Left colon (tissue), 2 donors: ENCODE measurements at regions not wholly inside any gene's neighbourhood (a gene's known extent, or its start where the extent isn't known, plus 50 kb on each side); places are given as distances from the start of the nearest gene placed in this dataset.
A peak's percentile ranks its signal among the peaks of the same experiment; 100 is the strongest.
"Not testable (repeated sequence)": the region's sequence is repeated elsewhere in the genome, so short reads cannot be mapped to it uniquely, and the experiment has no call there.

Source experiments
- ATAC-seq: fragments of 200-7000 bp; cut with Tn5 transposase; one replicate; pipeline ENCODE4 v1.9.1; 2020; ENCODE audit warnings: mild to moderate bottlenecking, moderate library complexity
- DNase-seq, 2 donors: peaks; one replicate each; pipeline ENCODE4 v3.0.0-alpha.2; 2020
- intact Hi-C, 2 donors: fragments of 100-400 bp; cut with DNase I in 1 of 2; cut with micrococcal nuclease in 1 of 2; formaldehyde crosslinking; loops; one replicate each; pipeline versions ENCODE4 v1.11.2 to v1.14.0; 2022; cut with DNase I, micrococcal nuclease
- donor health status: DM: no; HTN: no; CAD: no.
- donor health status: DM: yes; HTN: yes; CAD: no.

DNA sequence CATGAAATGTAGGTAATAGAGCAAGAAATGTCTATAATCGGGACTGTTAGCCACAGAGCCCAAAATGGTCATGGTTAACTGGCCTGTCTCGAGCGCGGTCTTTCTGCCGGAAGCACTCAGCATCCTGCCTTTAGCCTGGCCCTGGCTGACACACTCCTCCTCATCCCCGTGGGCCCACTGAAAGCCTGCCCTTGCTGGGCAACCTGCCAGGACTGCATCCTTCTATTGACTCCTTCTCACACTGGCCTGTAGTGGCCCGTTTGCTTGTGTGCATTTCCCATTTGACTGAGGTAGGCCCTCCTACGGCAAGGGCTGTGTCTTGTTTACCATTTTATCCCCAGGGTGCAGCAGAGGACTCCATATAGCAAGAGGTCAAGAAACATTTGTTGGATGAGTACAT, 215.7 kb downstream of the ATPSCKMT start:
- no peak for DNase-seq
- ATAC-seq: no peak

DNA sequence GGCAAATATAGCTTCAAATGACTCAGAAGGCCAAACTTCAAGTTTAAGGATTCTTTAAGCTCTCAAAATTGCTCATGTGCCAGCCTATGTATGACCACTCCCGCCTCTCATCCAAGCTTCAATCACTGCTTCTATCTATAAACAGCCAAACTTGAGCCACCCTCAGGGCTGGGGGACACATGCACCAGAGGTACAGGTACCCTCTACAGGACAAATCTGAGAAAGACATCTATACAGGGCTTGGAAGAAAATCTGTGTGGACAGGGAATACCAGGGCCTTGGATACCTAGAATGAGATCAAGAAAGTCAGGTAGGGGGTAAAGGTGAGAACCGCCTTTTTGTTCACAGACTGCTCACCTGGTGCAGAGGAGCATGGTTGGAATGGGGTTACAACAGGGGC, 217.9 kb downstream of the ATPSCKMT start:
- DNase-seq (no peak), ATAC-seq (no peak)
- intact Hi-C loops: no loop called here

More for the DNA sequence above, 215.7 kb downstream of the ATPSCKMT start:
- intact Hi-C loops: no loop called here

GRCh38 chr5:10030219-10030831, 219.4 kb downstream of the ATPSCKMT start:
- ATAC-seq: peak; percentile 55
- intact Hi-C loops: no loop called here
- no peak for DNase-seq

GRCh38 chr5:10023494-10023893, 226.2 kb downstream of the ATPSCKMT start:
- intact Hi-C loops: no loop called here
- no peak for DNase-seq
- ATAC-seq: no peak

DNA sequence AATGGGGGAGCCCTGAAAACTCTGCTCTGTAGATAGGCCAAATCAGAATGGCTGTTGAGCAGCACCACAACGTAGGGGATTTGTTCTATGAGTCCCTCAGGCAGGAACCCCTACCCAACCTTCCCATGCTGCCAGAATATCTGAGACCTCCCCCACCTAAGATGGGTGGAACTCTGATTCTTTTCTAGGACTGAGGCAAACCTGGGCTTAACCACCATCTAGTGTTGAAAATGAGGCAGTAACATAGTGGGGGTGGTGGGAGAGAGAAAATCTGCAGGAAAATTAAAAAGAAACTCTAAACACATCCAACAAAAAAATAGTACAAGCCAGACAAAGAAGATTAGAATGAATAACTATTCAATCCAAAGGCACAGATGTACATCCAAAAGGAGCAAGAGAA, 228.4 kb downstream of the ATPSCKMT start:
- intact Hi-C loops: no loop called here
- no peak for DNase-seq
- ATAC-seq: no peak

GRCh38 chr5:10019236-10019635, 230.5 kb downstream of the ATPSCKMT start:
- intact Hi-C loops: no loop called here
- ATAC-seq (no peak), DNase-seq (no peak)

GRCh38 chr5:10018201-10019069, 231.3 kb downstream of the ATPSCKMT start:
- ATAC-seq (no peak), DNase-seq (no peak)
- intact Hi-C loops: no loop called here

GRCh38 chr5:10017786-10018185, 231.9 kb downstream of the ATPSCKMT start:
- DNase-seq (no peak), ATAC-seq (no peak)
- intact Hi-C loops: no loop called here

GRCh38 chr5:10016559-10016958, 233.1 kb downstream of the ATPSCKMT start:
- intact Hi-C loops, DNase-seq: not testable (repeated sequence)

DNA sequence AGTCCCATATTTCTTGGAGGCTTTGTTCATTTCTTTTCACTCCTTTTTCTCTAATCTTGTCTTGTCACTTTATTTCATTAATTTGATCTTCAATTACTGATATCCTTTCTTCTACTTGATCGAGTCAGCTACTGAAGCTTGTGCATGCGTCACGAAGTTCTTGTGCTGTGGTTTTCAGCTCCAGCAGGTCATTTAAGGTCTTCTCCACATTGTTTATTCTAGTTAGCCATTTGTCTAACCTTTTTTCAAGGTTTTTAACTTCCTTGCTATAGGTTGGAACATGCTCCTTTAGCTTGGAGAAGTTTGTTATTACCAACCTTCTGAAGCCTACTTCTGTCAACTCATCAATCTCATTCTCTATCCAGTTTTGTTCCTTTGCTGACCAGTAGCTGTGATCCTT, 234.0 kb downstream of the ATPSCKMT start:
- DNase-seq, ATAC-seq, intact Hi-C loops: not testable (repeated sequence)

More at GRCh38 chr5:10016559-10016958, 233.1 kb downstream of the ATPSCKMT start:
- not testable (repeated sequence) for ATAC-seq

GRCh38 chr5:10009802-10010201, 239.9 kb downstream of the ATPSCKMT start:
- ATAC-seq (no peak), DNase-seq (no peak)

DNA sequence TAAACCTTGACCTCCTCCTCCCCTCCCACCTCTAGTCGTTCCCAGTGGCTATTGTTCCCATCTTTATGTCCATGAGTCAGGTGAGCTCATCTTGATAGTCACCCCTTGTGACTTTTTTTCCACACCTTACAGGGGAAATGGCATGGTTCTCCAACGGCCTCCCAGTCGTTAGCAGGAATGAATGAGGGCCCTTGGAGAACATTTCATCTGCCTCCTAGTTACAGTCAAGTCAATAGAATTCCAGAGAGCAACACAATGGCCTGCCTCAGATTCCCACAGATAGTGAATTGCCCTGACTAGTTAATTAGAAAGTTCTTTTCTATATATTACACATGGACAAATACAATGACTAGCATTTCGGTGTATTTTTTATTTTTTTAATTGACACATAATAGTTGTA, 262.6 kb downstream of the ATPSCKMT start:
- intact Hi-C loops: no loop called here

More at GRCh38 chr5:10009802-10010201, 239.9 kb downstream of the ATPSCKMT start:
- intact Hi-C loops: no loop called here

GRCh38 chr5:9977070-9977469, 272.6 kb downstream of the ATPSCKMT start:
- DNase-seq (no peak), ATAC-seq (no peak)
- intact Hi-C loops: no loop called here

More for the DNA sequence above, 262.6 kb downstream of the ATPSCKMT start:
- no peak for DNase-seq
- no peak for ATAC-seq

DNA sequence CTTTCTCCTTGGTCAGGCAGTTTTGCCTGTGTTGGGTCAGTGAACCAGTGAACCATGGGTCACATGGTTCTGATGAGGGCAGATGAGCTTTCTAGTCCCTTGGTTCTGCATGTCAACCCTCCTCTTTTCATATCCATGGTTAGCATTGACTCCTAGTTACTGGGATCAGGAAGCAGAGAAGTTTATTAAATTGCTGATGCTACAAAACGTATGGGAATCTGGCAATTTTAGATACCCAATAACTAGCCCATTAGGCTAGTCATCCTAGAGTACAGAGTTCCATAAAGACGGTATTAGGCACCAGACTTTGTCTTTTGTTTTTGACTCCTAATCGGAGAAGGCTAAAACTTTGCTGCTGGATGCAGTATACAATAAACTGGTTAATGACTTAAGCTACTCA, 273.1 kb downstream of the ATPSCKMT start:
- ATAC-seq (no peak), DNase-seq (no peak)
- intact Hi-C loops: no loop called here

- DNase-seq (no peak), ATAC-seq (no peak)
- intact Hi-C loops: no loop called here
Measured at GRCh38 chr5:9972059-9972458, 277.6 kb downstream of the ATPSCKMT start.

DNA sequence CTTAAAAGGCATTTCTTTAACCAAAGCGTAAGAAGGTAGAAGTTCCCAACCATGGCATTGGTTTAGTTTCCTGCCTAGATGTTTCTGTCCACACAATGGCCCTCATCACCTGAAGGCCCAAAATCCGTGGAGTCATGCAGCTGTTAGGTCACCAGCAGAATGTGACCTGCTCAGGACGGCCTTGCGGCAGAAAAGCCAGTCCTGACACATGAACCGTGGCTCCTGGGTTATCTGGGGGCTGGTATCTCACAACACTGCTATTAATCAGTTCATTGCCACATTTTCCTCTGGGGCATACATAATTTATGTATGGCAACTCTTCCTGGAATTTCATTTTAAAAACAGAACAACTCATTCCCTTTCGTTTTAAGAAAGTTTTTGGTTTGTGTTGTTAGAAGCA, 278.4 kb downstream of the ATPSCKMT start:
- DNase-seq (no peak), ATAC-seq (no peak)
- intact Hi-C loops: no loop called here

DNA sequence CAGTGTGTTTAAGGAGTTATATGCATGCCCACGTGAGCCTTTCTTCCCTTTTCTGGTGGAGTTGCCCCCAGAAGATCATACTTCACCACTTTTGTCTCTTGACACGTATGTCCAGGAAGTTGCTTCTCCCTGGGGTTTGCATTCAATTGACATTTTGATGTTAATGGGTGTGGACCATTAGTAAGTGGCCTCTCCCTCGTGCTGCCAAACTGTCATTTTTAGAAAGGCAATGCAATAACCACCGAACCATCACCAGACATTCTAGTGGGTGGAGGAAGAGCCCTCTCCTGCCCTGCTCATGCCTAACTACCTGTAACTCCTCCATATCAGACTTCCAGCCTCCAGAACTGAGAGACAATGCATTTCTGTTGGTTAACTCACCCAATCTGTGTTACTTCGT, 290.8 kb downstream of the ATPSCKMT start:
- no peak for ATAC-seq
- DNase-seq: no peak
- intact Hi-C loops: no loop called here

GRCh38 chr5:9957214-9957613, 292.5 kb downstream of the ATPSCKMT start:
- intact Hi-C loops: no loop called here
- peak; percentile 74 for ATAC-seq

GRCh38 chr5:9956725-9957124, 293.0 kb downstream of the ATPSCKMT start:
- DNase-seq: no peak
- intact Hi-C loops: no loop called here
- no peak for ATAC-seq

More at GRCh38 chr5:9957214-9957613, 292.5 kb downstream of the ATPSCKMT start:
- DNase-seq: no peak

GRCh38 chr5:9955586-9955985, 294.1 kb downstream of the ATPSCKMT start:
- ATAC-seq (no peak), DNase-seq (no peak)
- intact Hi-C loops: no loop called here
